ENCODE measurements at regions not wholly inside any gene's neighbourhood (a gene's known extent, or its start where the extent isn't known, plus 50 kb on each side); places are given as distances from the start of the nearest gene placed in this dataset.

DNA sequence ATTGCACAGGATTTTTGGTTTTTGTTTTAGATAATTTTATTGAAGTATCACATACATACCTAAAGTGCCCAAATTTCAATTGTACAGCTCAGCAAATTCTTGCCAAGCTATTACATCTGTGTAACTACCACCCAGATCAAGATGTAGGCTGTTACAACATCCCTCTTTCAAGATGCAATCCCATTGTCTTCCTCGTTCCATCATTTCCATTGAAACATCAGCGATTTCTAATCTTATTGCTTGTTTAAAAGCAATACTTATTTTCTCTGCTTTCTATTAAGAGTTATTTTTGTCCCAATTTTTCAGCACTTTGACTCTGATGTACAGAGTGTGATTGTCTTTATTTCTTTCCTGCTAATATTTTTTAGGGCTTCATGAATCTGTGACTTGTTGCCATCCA is 372.8 kb upstream of the SHH start:
- Histone ChIP-seq H3K27me3 (ENCODE audit: insufficient read depth, low read length) (no peaks in the 10 kb centered on the region), H4K20me1 (ENCODE audit: insufficient read depth, low read length) (no peaks in the 10 kb centered on the region)
- H3K27me3 Mint-ChIP-seq (ENCODE audit: low read depth, unreplicated experiment) = peaks cover 25% of the 10 kb centered on the region

DNA sequence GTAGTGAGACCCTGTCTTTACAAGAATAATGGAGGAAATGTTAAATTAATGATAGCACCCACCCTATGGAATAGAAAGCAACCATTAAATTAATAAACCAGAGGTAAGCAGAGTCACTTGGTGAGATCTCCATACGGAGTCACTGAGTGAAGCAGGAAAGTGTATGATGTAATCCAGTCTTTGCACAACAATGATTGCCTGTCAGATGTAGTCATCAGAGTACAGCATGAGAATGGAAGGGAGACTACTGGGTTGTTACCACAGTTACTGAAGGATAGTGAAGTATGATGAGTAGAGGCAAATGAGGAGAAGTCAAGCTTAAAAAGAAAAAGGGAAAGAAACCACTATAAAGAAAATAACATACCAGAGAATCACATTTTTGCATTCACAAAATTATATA is 371.9 kb upstream of the SHH start:
- no peak overlapping the region for H3K27ac Mint-ChIP-seq (ENCODE audit: unreplicated experiment)

More for the DNA sequence above, 372.8 kb upstream of the SHH start:
- TF ChIP-seq, protein P1, sequence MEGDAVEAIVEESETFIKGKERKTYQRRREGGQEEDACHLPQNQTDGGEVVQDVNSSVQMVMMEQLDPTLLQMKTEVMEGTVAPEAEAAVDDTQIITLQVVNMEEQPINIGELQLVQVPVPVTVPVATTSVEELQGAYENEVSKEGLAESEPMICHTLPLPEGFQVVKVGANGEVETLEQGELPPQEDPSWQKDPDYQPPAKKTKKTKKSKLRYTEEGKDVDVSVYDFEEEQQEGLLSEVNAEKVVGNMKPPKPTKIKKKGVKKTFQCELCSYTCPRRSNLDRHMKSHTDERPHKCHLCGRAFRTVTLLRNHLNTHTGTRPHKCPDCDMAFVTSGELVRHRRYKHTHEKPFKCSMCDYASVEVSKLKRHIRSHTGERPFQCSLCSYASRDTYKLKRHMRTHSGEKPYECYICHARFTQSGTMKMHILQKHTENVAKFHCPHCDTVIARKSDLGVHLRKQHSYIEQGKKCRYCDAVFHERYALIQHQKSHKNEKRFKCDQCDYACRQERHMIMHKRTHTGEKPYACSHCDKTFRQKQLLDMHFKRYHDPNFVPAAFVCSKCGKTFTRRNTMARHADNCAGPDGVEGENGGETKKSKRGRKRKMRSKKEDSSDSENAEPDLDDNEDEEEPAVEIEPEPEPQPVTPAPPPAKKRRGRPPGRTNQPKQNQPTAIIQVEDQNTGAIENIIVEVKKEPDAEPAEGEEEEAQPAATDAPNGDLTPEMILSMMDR (IDR thresholded peaks at IDR 0.05; ENCODE audit: insufficient read depth, low read depth, low read length) = no peak
- no peak for TF ChIP-seq EZH2 (IDR thresholded peaks at IDR 0.05; ENCODE audit: insufficient read depth, low read length)
- Histone ChIP-seq H2AFZ (ENCODE audit: low read depth, low read length) (no peak overlapping the region), H3K36me3 (ENCODE audit: insufficient read depth, low read length) (no peaks in the 10 kb centered on the region), H3K9ac (ENCODE audit: low read length) (no peak overlapping the region), H3K9me3 (ENCODE audit: insufficient read depth, low read depth, low read length) (peaks cover 4% of the 10 kb centered on the region), H3K4me2 (ENCODE audit: low read length) (no peak overlapping the region), H3K4me3 (ENCODE audit: insufficient read depth, low read depth, low read length) (no peak overlapping the region), H3K27ac (ENCODE audit: low read depth, low read length) (no peak overlapping the region), H3K4me1 (ENCODE audit: insufficient read depth, low read length) (no peaks in the 10 kb centered on the region), H3K79me2 (ENCODE audit: insufficient read depth, low read length) (no peaks in the 10 kb centered on the region)
- DNase-seq (ENCODE audit: low read depth) (no peak), FAIRE-seq (no peak)
- no peak overlapping the region for H3K4me3 Mint-ChIP-seq (ENCODE audit: unreplicated experiment)
- no peaks in the 10 kb centered on the region for H3K36me3 Mint-ChIP-seq (ENCODE audit: low read depth, unreplicated experiment)
- no peak overlapping the region for H3K27ac Mint-ChIP-seq (ENCODE audit: unreplicated experiment)
- H3K9me3 Mint-ChIP-seq (ENCODE audit: unreplicated experiment) = peaks cover 17% of the 10 kb centered on the region
- H3K4me1 Mint-ChIP-seq (ENCODE audit: low read depth, unreplicated experiment) = no peaks in the 10 kb centered on the region

More for the DNA sequence above, 371.9 kb upstream of the SHH start:
- Mint-ChIP-seq H3K36me3 (ENCODE audit: low read depth, unreplicated experiment) (no peaks in the 10 kb centered on the region), H3K9me3 (ENCODE audit: unreplicated experiment) (peaks cover 14% of the 10 kb centered on the region), H3K4me1 (ENCODE audit: low read depth, unreplicated experiment) (no peaks in the 10 kb centered on the region), H3K4me3 (ENCODE audit: unreplicated experiment) (no peak overlapping the region), H3K27me3 (ENCODE audit: low read depth, unreplicated experiment) (peaks cover 25% of the 10 kb centered on the region)
- no peak for TF ChIP-seq EZH2 (IDR thresholded peaks at IDR 0.05; ENCODE audit: insufficient read depth, low read length)
- TF ChIP-seq, protein P1 (IDR thresholded peaks at IDR 0.05; ENCODE audit: insufficient read depth, low read depth, low read length) = no peak
- Histone ChIP-seq H3K4me1 (ENCODE audit: insufficient read depth, low read length) (no peaks in the 10 kb centered on the region), H3K36me3 (ENCODE audit: insufficient read depth, low read length) (no peaks in the 10 kb centered on the region), H3K4me3 (ENCODE audit: insufficient read depth, low read depth, low read length) (no peak overlapping the region), H3K79me2 (ENCODE audit: insufficient read depth, low read length) (no peaks in the 10 kb centered on the region), H3K27me3 (ENCODE audit: insufficient read depth, low read length) (no peaks in the 10 kb centered on the region), H3K9ac (ENCODE audit: low read length) (no peak overlapping the region), H3K27ac (ENCODE audit: low read depth, low read length) (no peak overlapping the region), H3K9me3 (ENCODE audit: insufficient read depth, low read depth, low read length) (peaks cover 4% of the 10 kb centered on the region), H3K4me2 (ENCODE audit: low read length) (no peak overlapping the region), H2AFZ (ENCODE audit: low read depth, low read length) (no peak overlapping the region), H4K20me1 (ENCODE audit: insufficient read depth, low read length) (no peaks in the 10 kb centered on the region)
- DNase-seq (ENCODE audit: low read depth) (no peak), FAIRE-seq (no peak)
